HG02588 (cell line): ENCODE measurements at regions not wholly inside any gene's neighbourhood (a gene's known extent, or its start where the extent isn't known, plus 50 kb on each side); places are given as distances from the start of the nearest gene placed in this dataset.

Source experiments
- ATAC-seq: cut with Tn5 transposase; IDR thresholded peaks from one replicate; pipeline ENCODE4 v1.9.1; 2021; ENCODE audit warnings: mild to moderate bottlenecking, moderate library complexity; ENCODE audit not compliant: unreplicated experiment

DNA sequence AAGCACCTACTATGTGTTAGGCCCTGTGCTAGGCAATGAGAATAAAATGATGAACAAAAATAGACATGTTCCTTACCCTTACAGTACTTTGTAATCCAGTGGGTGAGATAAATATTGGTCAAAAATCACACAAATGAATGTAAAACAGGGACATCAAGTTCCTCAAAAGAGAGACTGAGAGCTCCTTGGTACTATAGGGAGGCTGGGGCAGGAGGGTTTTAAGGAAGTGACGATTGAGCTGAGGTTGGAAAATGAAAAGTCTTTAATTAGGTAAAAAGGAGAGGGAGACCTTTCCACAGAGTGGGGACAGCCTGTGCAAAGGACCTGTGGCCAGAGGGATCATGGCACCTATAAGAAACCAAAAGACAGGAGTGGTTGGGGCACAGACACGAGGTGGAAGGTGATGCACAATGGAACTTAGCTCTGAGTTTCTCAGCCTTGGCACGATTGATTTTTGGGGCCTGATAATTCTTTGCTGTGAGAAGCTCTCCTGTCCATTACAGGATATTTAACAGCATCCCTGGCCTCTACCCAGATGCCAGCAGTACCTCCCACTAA is 140.3 kb downstream of the CEP57L1 start:
- ATAC-seq, result no peak

DNA sequence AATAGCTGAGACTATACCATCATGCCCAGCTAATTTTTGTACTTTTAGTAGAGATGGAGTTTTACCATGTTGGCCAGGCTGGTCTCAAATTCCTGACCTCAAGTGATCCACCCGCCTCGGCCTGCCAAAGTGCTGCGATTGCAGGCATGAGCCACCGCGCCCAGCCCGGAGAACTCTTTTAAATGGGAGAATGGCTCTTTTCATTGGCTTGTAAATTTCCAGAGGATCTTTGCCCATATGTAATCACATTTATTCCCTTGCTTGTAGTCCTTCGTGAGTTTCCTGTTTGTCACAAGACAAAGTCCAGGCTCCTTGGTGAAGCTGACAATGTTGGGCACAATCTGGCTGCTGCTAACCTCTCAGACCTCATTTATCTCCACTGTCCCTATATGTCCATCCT is 135.1 kb downstream of the CEP57L1 start:
- ATAC-seq, result no peak

DNA sequence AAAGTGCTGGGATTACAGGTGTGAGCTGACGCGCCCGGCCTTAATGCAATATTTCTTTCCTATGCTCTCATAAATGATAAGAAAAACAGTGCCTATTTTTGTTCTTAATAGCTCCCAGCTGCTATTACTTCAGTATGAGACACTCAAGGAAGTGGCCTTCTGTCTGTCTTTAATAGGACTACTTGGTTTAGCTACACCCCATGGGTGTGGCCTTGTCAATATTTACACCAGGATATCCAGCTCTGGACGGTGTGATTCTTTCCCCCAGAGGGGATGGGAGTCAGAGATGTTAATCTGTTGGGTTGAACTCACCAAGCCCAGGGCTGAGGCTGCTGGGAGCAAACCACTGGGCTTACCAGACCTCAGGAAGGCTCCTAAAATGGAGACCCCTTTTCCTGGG is 134.2 kb downstream of the CEP57L1 start:
- no peak for ATAC-seq

DNA sequence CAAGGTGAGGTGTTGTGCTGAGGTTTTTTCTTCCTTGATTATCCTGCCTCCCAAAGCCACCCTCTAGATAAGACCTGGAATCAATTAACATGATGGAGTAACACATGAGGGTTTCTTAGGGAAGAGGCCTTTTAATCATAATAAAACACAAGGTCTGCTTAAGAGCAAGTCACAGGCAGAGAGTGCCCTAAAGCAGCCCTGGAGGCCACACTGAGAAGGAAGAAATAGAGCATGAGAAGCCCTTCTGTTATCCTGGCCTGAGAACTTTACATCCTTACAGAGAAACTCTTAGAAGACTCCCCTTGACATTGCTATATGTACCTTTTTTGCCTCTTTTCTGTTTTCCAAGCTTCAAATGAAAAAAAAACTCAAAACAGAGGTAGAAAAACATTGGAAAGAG is 132.3 kb downstream of the CEP57L1 start:
- no peak for ATAC-seq

DNA sequence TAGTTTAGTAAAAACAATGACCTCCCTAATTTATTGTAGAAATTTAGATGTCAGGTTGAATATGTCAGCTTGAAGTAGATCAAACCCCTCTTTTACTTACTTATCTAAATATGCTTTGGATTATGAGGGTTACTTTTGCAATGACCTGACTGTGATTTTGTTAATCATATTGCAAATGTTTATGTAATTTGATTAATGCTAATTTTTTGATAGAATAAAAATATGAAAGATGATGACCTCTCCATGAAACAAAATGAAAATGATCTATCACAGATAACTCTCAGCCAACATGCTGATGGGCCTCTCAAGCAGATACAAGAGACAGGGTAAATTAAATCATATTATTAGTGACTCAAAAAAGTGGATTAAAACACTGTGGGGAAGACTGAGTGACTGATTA is 131.0 kb downstream of the CEP57L1 start:
- no peak for ATAC-seq

DNA sequence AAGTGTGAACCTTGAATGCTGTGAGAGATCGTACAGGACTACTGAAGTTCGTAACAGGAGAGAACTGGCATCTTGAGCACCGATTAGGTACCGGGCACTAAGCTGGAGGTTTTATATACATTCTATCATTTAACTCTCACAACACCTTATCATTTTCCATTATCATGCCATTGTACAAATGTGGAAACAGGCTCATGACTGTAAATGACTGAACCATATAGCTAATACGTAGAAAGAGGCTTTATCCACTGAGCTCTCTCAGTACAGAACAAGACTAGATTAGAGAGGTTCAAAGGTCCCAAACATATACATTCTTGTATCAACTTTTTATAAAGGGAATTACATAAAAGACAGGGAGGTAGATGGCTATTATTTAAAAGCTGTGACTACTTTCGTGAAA is 130.6 kb downstream of the CEP57L1 start:
- ATAC-seq, result no peak

DNA sequence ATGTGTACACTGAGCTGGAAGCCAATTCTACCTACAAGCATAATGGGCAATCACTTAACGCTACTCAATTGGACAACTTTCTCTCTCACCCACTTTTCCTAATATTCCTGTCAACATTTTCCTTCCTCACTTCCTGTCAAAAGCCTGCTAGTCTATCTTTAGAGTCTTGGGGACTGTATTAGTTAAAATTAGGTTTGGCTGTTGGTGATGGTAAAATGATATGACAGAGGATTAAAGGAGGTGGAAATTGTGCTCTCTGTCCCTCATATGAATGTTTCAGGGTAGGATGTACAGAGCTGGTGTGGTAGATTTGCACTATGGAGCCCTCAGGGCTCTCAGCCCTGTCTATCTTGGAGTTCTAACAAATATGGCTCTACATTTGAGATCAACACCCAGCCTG is 129.7 kb downstream of the CEP57L1 start:
- no peak for ATAC-seq

DNA sequence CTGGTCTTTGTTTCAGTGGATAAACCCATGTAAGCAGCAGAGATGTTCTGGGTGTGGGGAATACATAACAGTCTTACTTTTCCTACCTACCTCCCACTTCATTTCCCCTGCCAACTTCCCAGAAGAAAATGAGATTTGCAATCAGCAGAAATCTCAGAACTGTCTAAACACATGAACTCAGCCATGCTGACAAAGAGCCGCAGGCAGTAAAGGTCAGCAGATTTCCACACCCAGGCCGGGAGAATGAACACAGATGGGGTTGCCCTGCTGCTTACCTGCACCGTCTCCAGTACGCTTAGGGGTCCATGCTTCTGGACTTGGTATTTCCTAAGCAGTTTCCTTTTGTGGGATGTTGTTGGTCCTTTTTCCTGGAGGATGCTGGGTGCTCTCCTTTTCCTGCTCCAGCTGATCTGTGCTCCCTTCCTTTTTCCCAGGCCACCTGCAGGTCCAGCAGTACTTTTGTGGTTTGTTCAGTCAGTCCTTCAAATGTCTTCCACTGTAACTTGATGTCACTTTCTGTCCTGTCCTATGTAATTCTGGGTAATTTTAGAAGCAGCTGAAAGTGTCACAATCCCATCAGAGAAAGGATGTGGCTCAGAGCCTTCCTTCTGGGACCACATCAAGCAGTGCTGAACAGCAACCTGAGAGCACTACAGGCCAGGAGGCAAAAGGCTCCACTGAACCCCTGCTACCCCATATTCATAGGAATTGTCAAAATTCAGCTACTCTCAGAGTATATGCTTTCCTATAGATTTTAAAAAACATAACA is 129.0 kb downstream of the CEP57L1 start:
- ATAC-seq, result no peak

DNA sequence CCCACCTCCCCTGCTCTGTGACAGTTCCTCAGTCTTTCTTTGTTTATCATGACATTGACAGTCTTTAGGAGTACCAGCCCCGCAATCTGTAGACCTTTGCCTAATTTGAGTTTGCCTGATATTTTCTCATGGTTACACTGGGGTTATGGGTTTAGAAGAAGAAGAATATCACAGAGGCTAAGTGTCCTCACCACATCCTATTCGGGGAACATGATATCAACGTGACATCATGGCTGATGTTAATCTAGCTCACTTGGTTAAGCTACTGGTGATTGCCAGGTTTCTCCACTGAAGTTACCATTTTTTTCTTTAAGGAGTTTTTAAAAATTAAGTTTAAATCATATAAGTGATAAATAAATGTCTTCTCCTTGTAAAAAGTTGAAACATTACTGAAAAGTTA is 127.5 kb downstream of the CEP57L1 start:
- ATAC-seq, result no peak

DNA sequence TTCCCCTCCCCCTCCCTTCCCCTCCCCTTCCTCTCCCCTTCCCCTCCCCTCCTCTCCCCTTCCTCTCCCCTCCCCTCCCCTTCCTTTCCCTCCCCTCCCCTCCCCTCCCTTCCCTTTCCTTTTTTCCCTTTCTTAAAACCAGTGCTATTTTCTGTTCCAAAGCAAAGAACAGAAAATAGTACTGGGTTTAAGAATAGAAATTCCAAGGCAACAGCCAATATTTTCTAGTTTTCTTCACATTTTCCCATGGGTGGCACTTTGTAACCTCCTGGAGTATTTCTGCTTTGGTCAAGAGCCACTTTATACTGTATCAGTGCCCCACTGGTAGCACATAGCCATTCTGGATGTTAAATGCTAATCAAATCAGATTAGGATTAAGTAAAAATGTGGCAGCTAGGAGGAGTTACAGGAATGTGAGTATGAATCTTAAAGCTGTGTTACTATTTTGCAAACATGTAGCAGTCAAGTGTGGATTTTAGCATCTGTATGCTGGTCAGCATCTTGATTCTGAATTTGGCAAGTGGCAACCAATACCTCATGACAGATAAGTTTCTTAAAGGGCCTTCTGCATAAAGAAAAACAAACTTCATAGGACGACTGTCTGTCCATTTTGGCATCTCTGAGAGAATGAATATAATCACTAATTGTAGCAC is 126.4 kb downstream of the CEP57L1 start:
- no peak for ATAC-seq
